WTC11 (cell line): ENCODE measurements at regions not wholly inside any gene's neighbourhood (a gene's known extent, or its start where the extent isn't known, plus 50 kb on each side); places are given as distances from the start of the nearest gene placed in this dataset.

Experiments used
- ATAC-seq: fragments of 200-7000 bp; cut with Tn5 transposase; 2 replicates; pipeline ENCODE4 v1.10.0; 2021; ENCODE audit warnings: mild to moderate bottlenecking, moderate library complexity
- CTCF ChIA-PET: fragments of 300-600 bp; sonication (Branson Sonifier 250); formaldehyde crosslinking; loops from one replicate; lab custom pipeline; 2021; ENCODE audit warnings: antibody characterized with exemption; lab: Charles Lee
- POLR2A ChIA-PET: fragments of 350-600 bp; sonication (Branson Sonifier 250); formaldehyde crosslinking; loops from one replicate; lab custom pipeline; 2021; ENCODE audit warnings: antibody characterized with exemption; lab: Charles Lee
- DNase-seq: peaks from one replicate; pipeline ENCODE4 v3.0.0; 2021; ENCODE audit warnings: low spot score
- H3K27ac Mint-ChIP-seq: 2 replicates; pipeline ENCODE4 v1.8.0; 2021; ENCODE audit warnings: mixed read lengths
- H3K27me3 Mint-ChIP-seq: 2 replicates; pipeline ENCODE4 v1.8.0; 2021; ENCODE audit warnings: low read depth, mild to moderate bottlenecking, moderate library complexity, mixed read lengths
- H3K36me3 Mint-ChIP-seq: 2 replicates; pipeline ENCODE4 v1.8.0; 2021; ENCODE audit warnings: mixed read lengths
- H3K4me1 Mint-ChIP-seq: 2 replicates; pipeline ENCODE4 v1.8.0; 2022; ENCODE audit warnings: mixed read lengths
- H3K4me3 Mint-ChIP-seq: 2 replicates; pipeline ENCODE4 v1.8.0; 2021; ENCODE audit warnings: mild to moderate bottlenecking, moderate library complexity, mixed read lengths
- H3K9me3 Mint-ChIP-seq: 2 replicates; pipeline ENCODE4 v1.8.0; 2021; ENCODE audit warnings: mixed read lengths
- ARID4B ChIP-seq: sonication (generic); formaldehyde crosslinking; IDR thresholded peaks from 2 replicates; pipeline ENCODE4 v1.8.0; 2023; ENCODE audit warnings: missing genetic modification reagents, mild to moderate bottlenecking, borderline replicate concordance
- ATF3 ChIP-seq: sonication (generic); formaldehyde crosslinking; conservative IDR thresholded peaks from 2 replicates; pipeline ENCODE4 v1.8.1; 2022; ENCODE audit warnings: mild to moderate bottlenecking, missing genetic modification reagents
- CBFB ChIP-seq: sonication (generic); formaldehyde crosslinking; IDR thresholded peaks from 2 replicates; pipeline ENCODE4 v1.8.1; 2022; ENCODE audit warnings: mild to moderate bottlenecking, low read depth, missing genetic modification reagents
- CDX4 ChIP-seq: fragments of 250-450 bp; sonication (Bioruptor Pico); IDR thresholded peaks from 2 replicates; pipeline ENCODE4 v1.9.0; 2021; ENCODE audit warnings: moderate library complexity, mild to moderate bottlenecking, inconsistent platforms, borderline replicate concordance
- E2F1 ChIP-seq: sonication (generic); formaldehyde crosslinking; IDR thresholded peaks from 2 replicates; pipeline ENCODE4 v1.8.0; 2022; ENCODE audit warnings: mild to moderate bottlenecking, missing genetic modification reagents
- FOXP1 ChIP-seq: sonication (generic); formaldehyde crosslinking; IDR thresholded peaks from 2 replicates; pipeline ENCODE4 v1.8.0; 2022; ENCODE audit warnings: missing genetic modification reagents, mild to moderate bottlenecking, moderate library complexity, borderline replicate concordance
- FOXP4 ChIP-seq: sonication (generic); formaldehyde crosslinking; IDR thresholded peaks from 2 replicates; pipeline ENCODE4 v1.8.0; 2022; ENCODE audit warnings: mild to moderate bottlenecking, missing genetic modification reagents
- NR2C2 ChIP-seq: sonication (generic); formaldehyde crosslinking; IDR thresholded peaks from 2 replicates; pipeline ENCODE4 v1.8.0; 2022; ENCODE audit warnings: mild to moderate bottlenecking, missing genetic modification reagents
- NR3C1 ChIP-seq: sonication (generic); formaldehyde crosslinking; conservative IDR thresholded peaks from 2 replicates; pipeline ENCODE4 v1.8.1; 2023; ENCODE audit warnings: low read depth, mild to moderate bottlenecking, missing genetic modification reagents
- SMAD3 ChIP-seq: sonication (generic); formaldehyde crosslinking; IDR thresholded peaks from 2 replicates; pipeline ENCODE4 v1.8.0; 2022; ENCODE audit warnings: missing genetic modification reagents, mild to moderate bottlenecking, borderline replicate concordance
- ZNF281 ChIP-seq: sonication (generic); formaldehyde crosslinking; IDR thresholded peaks from 2 replicates; pipeline ENCODE4 v1.8.0; 2023; ENCODE audit warnings: mild to moderate bottlenecking, missing genetic modification reagents
- ZNF416 ChIP-seq: fragments of 250-450 bp; sonication (Bioruptor Pico); IDR thresholded peaks from 2 replicates; pipeline ENCODE4 v1.9.0; 2021; ENCODE audit warnings: mild to moderate bottlenecking, inconsistent platforms
- ZNF423 ChIP-seq: fragments of 250-450 bp; sonication (Bioruptor Pico); IDR thresholded peaks from 2 replicates; pipeline ENCODE4 v2.1.2; 2022; ENCODE audit warnings: mild to moderate bottlenecking, moderate library complexity
- ZNF532 ChIP-seq: fragments of 250-450 bp; sonication (Bioruptor Pico); IDR thresholded peaks from 2 replicates; pipeline ENCODE4 v1.9.0; 2021; ENCODE audit warnings: mild to moderate bottlenecking, borderline replicate concordance
- ZNF671 ChIP-seq: fragments of 250-450 bp; sonication (Bioruptor Pico); IDR thresholded peaks from 2 replicates; pipeline ENCODE4 v1.8.0; 2021; ENCODE audit warnings: mild to moderate bottlenecking

- H3K9me3 Mint-ChIP-seq: no peaks in the 10 kb centered on the region
Measured at GRCh38 chr12:107231303-107231702, 138.0 kb upstream of the CRY1 start.

GRCh38 chr12:107233551-107233950, 140.2 kb upstream of the CRY1 start:
- ChIA-PET POLR2A (no interaction called here), CTCF (interaction anchor here (1.1 kb wide), 1 partner anchor 101 kb away, joined by 3 read pairs; no protein-coding TSS in a partner anchor)
- no peak overlapping the region for H3K4me3 Mint-ChIP-seq
- DNase-seq (no peak), ATAC-seq (no peak)
- H3K4me1 Mint-ChIP-seq: peaks cover 29% of the 10 kb centered on the region
- no peaks in the 10 kb centered on the region for H3K27me3 Mint-ChIP-seq
- no peaks in the 10 kb centered on the region for H3K36me3 Mint-ChIP-seq
- no peak overlapping the region for H3K27ac Mint-ChIP-seq
- H3K9me3 Mint-ChIP-seq: no peaks in the 10 kb centered on the region
- no peak for TF ChIP-seq NR3C1 (CRISPR knock-in tag)
- no peak for TF ChIP-seq SMAD3
- TF ChIP-seq ZNF281 (CRISPR knock-in tag): no peak

More at GRCh38 chr12:107231303-107231702, 138.0 kb upstream of the CRY1 start:
- H3K27me3 Mint-ChIP-seq: no peaks in the 10 kb centered on the region
- DNase-seq: no peak
- no peaks in the 10 kb centered on the region for H3K36me3 Mint-ChIP-seq
- CTCF ChIA-PET: interaction anchor here (1.0 kb wide), 1 partner anchor 100 kb away, joined by 3 read pairs; no protein-coding TSS in a partner anchor
- peaks cover 20% of the 10 kb centered on the region for H3K4me1 Mint-ChIP-seq
- POLR2A ChIA-PET: no interaction called here
- H3K4me3 Mint-ChIP-seq: no peak overlapping the region
- H3K27ac Mint-ChIP-seq: no peak overlapping the region
- TF ChIP-seq E2F1: no peak
- no peak for TF ChIP-seq ZNF532
- no peak for TF ChIP-seq ZNF416 (CRISPR knock-in tag)
- TF ChIP-seq FOXP4: no peak
- TF ChIP-seq CDX4 (CRISPR knock-in tag): no peak
- no peak for TF ChIP-seq CBFB (CRISPR knock-in tag)
- no peak for ATAC-seq

- ATAC-seq: no peak
- Mint-ChIP-seq H3K27me3 (no peaks in the 10 kb centered on the region), H3K27ac (no peak overlapping the region)
- no peak for TF ChIP-seq ZNF671 (CRISPR knock-in tag)
- no peak for TF ChIP-seq ATF3
- no peak for TF ChIP-seq NR2C2
- TF ChIP-seq FOXP1: no peak
- TF ChIP-seq ZNF423 (CRISPR knock-in tag): no peak
- no peak for TF ChIP-seq ARID4B (CRISPR knock-in tag)
Measured at GRCh38 chr12:107235600-107235999, 142.3 kb upstream of the CRY1 start.

More at GRCh38 chr12:107235600-107235999, 142.3 kb upstream of the CRY1 start:
- ChIA-PET POLR2A (interaction anchor here (0.6 kb wide), 1 partner anchor 20 kb away, joined by 3 read pairs; no protein-coding TSS in a partner anchor), CTCF (interaction anchor here (1.0 to 1.2 kb wide), 2 partner anchors 10 to 372 kb away, joined by 3 read pairs; no protein-coding TSS in a partner anchor)
- peaks cover 2% of the 10 kb centered on the region; the same call in 1 of the 2 replicates for H3K9me3 Mint-ChIP-seq
- DNase-seq: no peak
- peaks cover 29% of the 10 kb centered on the region for H3K4me1 Mint-ChIP-seq
- no peaks in the 10 kb centered on the region for H3K36me3 Mint-ChIP-seq
- no peak overlapping the region for H3K4me3 Mint-ChIP-seq
